GM12878 (cell line): ENCODE measurements at regions not wholly inside any gene's neighbourhood (a gene's known extent, or its start where the extent isn't known, plus 50 kb on each side); places are given as distances from the start of the nearest gene placed in this dataset.

Source experiments
- ATAC-seq: fragments of 200-7000 bp; cut with Tn5 transposase; 3 replicates; pipeline ENCODE4 v1.9.1; 2020; ENCODE audit warnings: mild to moderate bottlenecking, moderate library complexity
- BruUV-seq: library from RNA; stranded (reverse); fragments of 400-500 nt; replicated peaks from 2 replicates; lab custom pipeline; 2021; lab: Mats Ljungman, UMichigan
- CTCF ChIA-PET: fragments of 300-600 bp; sonication (Branson Sonifier 250); formaldehyde crosslinking; extraction: SDS; loops from one replicate; lab custom pipeline; 2021; ENCODE audit warnings: inconsistent platforms; lab: Yijun Ruan, JAX
- POLR2A ChIA-PET: fragments of 350-600 bp; formaldehyde crosslinking; extraction: SDS; loops from one replicate; lab custom pipeline; 2021; ENCODE audit warnings: inconsistent platforms; lab: Charles Lee
- RAD21 ChIA-PET: fragments of 300-600 bp; sonication (Branson Sonifier 250); formaldehyde crosslinking; loops from one replicate; lab custom pipeline; 2023; ENCODE audit warnings: antibody characterized with exemption; ENCODE audit not compliant: unreplicated experiment; lab: Charles Lee
- SMC1A ChIA-PET: fragments of 300-600 bp; sonication (Branson Sonifier 250); formaldehyde crosslinking; loops from one replicate; lab custom pipeline; 2023; ENCODE audit not compliant: unreplicated experiment, uncharacterized antibody; lab: Charles Lee
- DNase-seq: peaks from one replicate; pipeline ENCODE4 v3.0.0-alpha.2; 2011; ENCODE audit warnings: low read depth, low spot score
- FAIRE-seq: peaks from 3 replicates; lab custom pipeline; 2011; peaks lifted over from hg19 to GRCh38; lab: Jason Lieb, UNC
- H2AFZ ChIP-seq: 2 replicates; pipeline ENCODE4 v1.6.0; 2011; ENCODE audit warnings: low read depth, low read length, control low read depth; ENCODE audit not compliant: control insufficient read depth
- H3K27ac ChIP-seq: 2 replicates; pipeline ENCODE4 v1.5.1; 2011; ENCODE audit warnings: control low read depth; ENCODE audit not compliant: control insufficient read depth, insufficient read depth
- H3K27me3 ChIP-seq, 2 experiments: replicated peaks in 1 of 2; 2 replicates each; pipeline versions ENCODE4 v1.6.0 to v1.6.1; 2011; ENCODE audit warnings: low read length in 1 of 2; ENCODE audit not compliant: control insufficient read depth in 2 of 2, insufficient read depth in 2 of 2
- H3K36me3 ChIP-seq, 2 experiments: 2 replicates each; pipeline ENCODE4 v1.5.1; 2011; ENCODE audit warnings: low read length in 1 of 2; ENCODE audit not compliant: control insufficient read depth in 2 of 2, insufficient read depth in 2 of 2
- H3K4me1 ChIP-seq: 2 replicates; pipeline ENCODE4 v1.6.1; 2011; ENCODE audit warnings: mild to moderate bottlenecking, low read length, moderate library complexity, mixed read lengths; ENCODE audit not compliant: control insufficient read depth, insufficient read depth
- H3K4me2 ChIP-seq: 2 replicates; pipeline ENCODE4 v1.6.0; 2011; ENCODE audit warnings: control low read depth; ENCODE audit not compliant: control insufficient read depth, insufficient read depth
- H3K4me3 ChIP-seq: fragments of 200-600 bp; sonication (generic); 2 replicates; pipeline ENCODE4 v1.5.1; 2016
- H3K79me2 ChIP-seq: 2 replicates; pipeline ENCODE4 v1.6.0; 2011; ENCODE audit warnings: low read length; ENCODE audit not compliant: control insufficient read depth, insufficient read depth
- H3K9ac ChIP-seq: 2 replicates; pipeline ENCODE4 v1.8.0; 2011; ENCODE audit warnings: low read length, control low read depth, mixed read lengths; ENCODE audit not compliant: control insufficient read depth, insufficient read depth
- H3K9me3 ChIP-seq: replicated peaks from 3 replicates; pipeline ENCODE4 v1.5.1; 2011; ENCODE audit warnings: mild to moderate bottlenecking, low read length; ENCODE audit not compliant: control insufficient read depth, insufficient read depth
- H4K20me1 ChIP-seq: 2 replicates; pipeline ENCODE4 v1.6.0; 2011; ENCODE audit not compliant: control insufficient read depth, insufficient read depth
- ETV6 ChIP-seq, 2 experiments: fragments of 450-650 bp in 1 of 2; IDR thresholded peaks in 1 of 2; conservative IDR thresholded peaks in 1 of 2; 2 replicates each; pipeline ENCODE4 v1.6.1; 2014; ENCODE audit warnings: antibody characterized with exemption in 1 of 2, borderline replicate concordance in 1 of 2, low read depth in 1 of 2, mild to moderate bottlenecking in 1 of 2, moderate library complexity in 1 of 2
- NFYA ChIP-seq: IDR thresholded peaks from 2 replicates; pipeline ENCODE4 v1.6.1; 2011; ENCODE audit warnings: low read depth, mild to moderate bottlenecking, low read length, improper control_type of control experiment, borderline replicate concordance
- NR2F1 ChIP-seq: fragments of 450-650 bp; conservative IDR thresholded peaks from 2 replicates; pipeline ENCODE4 v1.6.1; 2017; ENCODE audit warnings: mild to moderate bottlenecking
- PKNOX1 ChIP-seq: fragments of 450-650 bp; IDR thresholded peaks from 2 replicates; pipeline ENCODE4 v1.6.1; 2016; ENCODE audit warnings: mild to moderate bottlenecking
- PRDM15 ChIP-seq: fragments of 450-650 bp; formaldehyde crosslinking; IDR thresholded peaks from 2 replicates; pipeline ENCODE4 v1.4.0; 2020; ENCODE audit warnings: mild to moderate bottlenecking, moderate library complexity
- RAD51 ChIP-seq: fragments of 450-650 bp; IDR thresholded peaks from 2 replicates; pipeline ENCODE4 v1.6.1; 2016; ENCODE audit warnings: moderate library complexity, mild to moderate bottlenecking, inconsistent platforms
- RBBP5 ChIP-seq: fragments of 200-600 bp; sonication (generic); conservative IDR thresholded peaks from 2 replicates; pipeline ENCODE4 v1.6.1; 2016
- RELB ChIP-seq: fragments of 450-650 bp; IDR thresholded peaks from 2 replicates; pipeline ENCODE4 v1.6.1; 2017; ENCODE audit warnings: low read depth, mild to moderate bottlenecking, moderate library complexity
- SKIL ChIP-seq: fragments of 450-650 bp; IDR thresholded peaks from 2 replicates; pipeline ENCODE4 v1.6.1; 2017; ENCODE audit warnings: mild to moderate bottlenecking, low read depth, inconsistent platforms; ENCODE audit not compliant: poor library complexity, severe bottlenecking
- SUPT20H ChIP-seq: IDR thresholded peaks from 2 replicates; pipeline ENCODE4 v1.6.1; 2011; ENCODE audit warnings: low read depth, mild to moderate bottlenecking, low read length, moderate library complexity, borderline replicate concordance; ENCODE audit not compliant: control insufficient read depth
- TBL1XR1 ChIP-seq: IDR thresholded peaks from 2 replicates; pipeline ENCODE4 v1.6.1; 2012; ENCODE audit warnings: low read depth, low read length, improper control_type of control experiment
- ZBTB33 ChIP-seq: fragments of 450-650 bp; IDR thresholded peaks from 2 replicates; pipeline ENCODE4 v1.6.1; 2017; ENCODE audit warnings: mild to moderate bottlenecking
- ZNF274 ChIP-seq: IDR thresholded peaks from one replicate; pipeline ENCODE4 v1.8.0; 2011; ENCODE audit not compliant: insufficient read length, insufficient read depth
- WGBS: methylation state at CpG from one replicate; pipeline ENCODE4 v1.1.6; 2016; ENCODE audit warnings: low lambda C conversion rate; ENCODE audit not compliant: insufficient replicate concordance, insufficient coverage; ENCODE audit errors: missing lambda C conversion rate; 5-methylcytosine and 5-hydroxymethylcytosine counted together
- in situ Hi-C: fragments of 300-500 bp; cut with MboI; formaldehyde crosslinking; loops from 9 replicates; pipeline ENCODE4 v1.14.3; 2018; ENCODE audit warnings: mixed read lengths
- intact Hi-C: fragments of 100-400 bp; cut with micrococcal nuclease; formaldehyde crosslinking; loops from one replicate; pipeline ENCODE4 v1.14.2; 2022; ENCODE audit not compliant: unreplicated experiment

- Histone ChIP-seq H3K79me2 (no peaks in the 10 kb centered on the region), H4K20me1 (no peaks in the 10 kb centered on the region), H3K4me1 (no peaks in the 10 kb centered on the region), H3K4me2 (no peak overlapping the region), H3K4me3 (no peak overlapping the region), H3K9me3 (no peaks in the 10 kb centered on the region), H2AFZ (no peak overlapping the region), H3K27ac (no peak overlapping the region), H3K27me3 (no peaks in the 10 kb centered on the region), H3K9ac (no peak overlapping the region), H3K36me3 (no peaks in the 10 kb centered on the region)
- intact Hi-C loops, result no loop called here
- no peak for ATAC-seq
- BruUV-seq, result no TSS peak
- CTCF ChIA-PET, result no interaction called here
- in situ Hi-C loops, result no loop called here
- no peak for FAIRE-seq
- POLR2A ChIA-PET, result no interaction called here
- 31% methylated on average over 14 of the region's 14 CpGs for WGBS
- DNase-seq, result no peak
- RAD21 ChIA-PET, result no interaction called here
- SMC1A ChIA-PET, result no interaction called here
- no peak for TF ChIP-seq NR2F1
- no peak for TF ChIP-seq TBL1XR1
- TF ChIP-seq SUPT20H, result no peak
- TF ChIP-seq ETV6 (conservative IDR thresholded peaks at IDR 0.05 in 1 of 2, IDR thresholded peaks at IDR 0.05 in 1 of 2; ENCODE audit: borderline replicate concordance in 1 of 2, low read depth in 1 of 2), result no peak
- no peak for TF ChIP-seq ZNF274
- no peak for TF ChIP-seq RBBP5
- no peak for TF ChIP-seq PKNOX1
- no peak for TF ChIP-seq PRDM15
- TF ChIP-seq RELB, result no peak
- no peak for TF ChIP-seq SKIL
- no peak for TF ChIP-seq RAD51
- no peak for TF ChIP-seq ZBTB33
- TF ChIP-seq NFYA, result no peak
Observed at GRCh38 chr1:4529446-4530165, 124.8 kb upstream of the AJAP1 start.
